Globus pallidus (tissue), 1 donor: ENCODE measurements at regions not wholly inside any gene's neighbourhood (a gene's known extent, or its start where the extent isn't known, plus 50 kb on each side); places are given as distances from the start of the nearest gene placed in this dataset.
"Not testable (repeated sequence)": the region's sequence is repeated elsewhere in the genome, so short reads cannot be mapped to it uniquely, and the experiment has no call there.

Experiments
- DNase-seq: peaks from one replicate; pipeline ENCODE4 v3.0.0-alpha.2; 2015; ENCODE audit warnings: low spot score

DNA sequence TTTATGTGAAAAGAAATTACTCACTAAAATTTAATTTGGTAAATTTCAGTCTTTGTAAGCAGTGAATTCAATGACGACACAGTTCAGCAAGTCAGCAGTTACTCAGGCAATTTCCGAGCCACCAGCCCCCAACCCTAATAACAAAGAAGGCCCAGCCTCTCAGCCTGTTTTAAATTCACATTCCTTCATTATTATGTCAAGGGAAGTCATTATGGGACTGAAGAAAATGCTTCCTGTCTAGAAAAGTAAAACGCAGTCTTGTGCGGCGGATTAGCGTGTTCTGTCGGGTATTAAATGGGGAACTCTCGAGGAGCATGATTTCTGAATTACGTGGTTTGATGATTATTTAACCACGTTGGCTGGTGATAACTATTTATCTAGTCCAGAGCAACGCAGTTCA lies 177.6 kb downstream of the AIPL1 start:
- DNase-seq, result no peak

DNA sequence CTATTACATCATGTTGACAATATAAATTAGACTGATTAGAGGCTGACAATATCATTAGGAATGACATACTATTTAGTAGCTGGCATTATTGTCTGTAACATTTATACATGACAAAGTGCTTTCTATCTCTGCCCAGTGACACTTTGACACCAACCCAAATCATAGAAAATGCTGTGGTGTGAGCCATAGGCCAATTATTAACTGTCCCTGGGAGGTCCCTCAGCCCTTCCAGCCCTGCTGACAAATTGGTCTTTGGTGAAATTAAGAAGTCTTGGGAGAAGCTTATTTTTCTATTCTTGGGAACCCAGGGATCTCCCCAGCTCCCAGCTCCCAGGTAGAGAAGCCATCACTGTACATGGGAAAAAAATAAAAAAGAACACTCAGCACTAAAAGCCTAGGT lies 179.6 kb downstream of the AIPL1 start:
- no peak for DNase-seq

DNA sequence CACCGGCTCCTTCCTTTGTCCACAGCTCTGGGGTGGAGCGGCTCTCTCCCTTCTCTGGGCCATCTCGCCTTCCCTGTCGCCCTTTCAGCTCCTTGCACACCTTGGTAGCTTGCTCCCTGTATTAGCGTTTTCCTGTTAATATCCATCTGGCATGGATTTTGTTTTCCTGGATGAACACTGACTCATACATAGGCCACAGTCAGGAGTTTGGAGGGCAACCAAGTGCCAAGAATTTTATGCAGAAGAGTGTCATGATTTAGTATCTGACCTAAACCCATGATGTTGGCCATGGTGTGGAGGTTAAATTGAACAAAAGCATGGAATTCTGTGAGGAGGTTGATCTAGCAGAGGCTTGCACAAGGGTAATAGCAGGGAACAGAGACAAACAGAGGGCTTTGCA lies 180.9 kb downstream of the AIPL1 start:
- no peak for DNase-seq

DNA sequence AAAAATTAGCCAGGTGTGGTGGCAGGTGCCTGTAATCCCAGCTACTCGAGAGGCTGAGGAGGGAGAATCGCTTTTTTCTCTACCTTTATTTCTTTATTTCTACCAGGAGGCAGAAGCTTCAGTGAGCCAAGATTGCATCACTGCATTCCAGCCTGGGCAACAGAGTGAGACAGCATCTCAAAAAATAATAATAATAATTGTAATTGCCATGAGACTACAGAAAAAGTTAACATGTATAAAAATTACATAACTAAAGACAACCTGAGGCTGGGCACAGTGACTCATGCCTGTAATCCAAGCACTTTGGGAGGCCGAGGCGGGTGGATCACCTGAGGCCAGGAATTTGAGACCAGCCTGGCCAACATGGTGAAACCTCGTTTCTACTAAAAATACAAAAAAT lies 181.5 kb downstream of the WSCD1 start:
- DNase-seq, result not testable (repeated sequence)

DNA sequence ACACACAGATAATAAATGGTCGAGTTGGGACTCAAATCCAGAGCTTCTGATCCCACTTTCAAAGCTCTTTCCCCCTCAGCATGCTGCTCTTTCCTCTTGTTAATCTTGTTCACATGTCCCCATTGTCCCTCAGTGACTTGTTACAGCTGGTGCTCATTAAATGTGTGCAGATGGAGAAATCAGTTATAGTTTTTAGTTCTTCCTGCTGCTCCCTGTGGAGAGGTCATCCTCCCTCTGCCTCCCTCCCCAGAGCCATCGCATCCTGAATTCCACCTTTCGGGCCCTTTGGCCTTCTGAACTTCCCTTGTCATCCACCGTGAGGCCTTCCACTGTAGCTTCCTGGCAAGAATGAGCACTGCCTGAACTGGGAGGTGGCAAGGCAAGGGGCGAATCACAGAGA lies 179.6 kb downstream of the WSCD1 start:
- DNase-seq, result no peak

DNA sequence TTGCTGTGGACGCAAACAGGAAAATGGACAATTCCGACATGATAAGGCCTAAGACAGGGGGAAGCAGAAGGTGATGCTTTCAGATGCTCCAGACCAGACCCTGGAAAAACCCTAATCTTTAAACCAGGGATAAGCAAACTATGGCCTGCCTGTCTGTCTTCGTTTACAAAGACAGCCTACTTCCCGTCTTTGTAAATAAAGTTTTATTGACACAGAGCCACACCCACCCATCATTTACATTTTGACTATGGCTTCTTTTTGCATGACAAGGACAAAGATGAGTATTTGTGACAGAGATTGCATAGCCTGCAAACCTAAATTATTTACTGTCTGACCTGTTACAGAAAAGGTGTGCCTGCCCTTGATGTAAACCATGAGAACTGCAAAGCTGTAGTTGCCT lies 177.9 kb downstream of the WSCD1 start:
- no peak for DNase-seq

DNA sequence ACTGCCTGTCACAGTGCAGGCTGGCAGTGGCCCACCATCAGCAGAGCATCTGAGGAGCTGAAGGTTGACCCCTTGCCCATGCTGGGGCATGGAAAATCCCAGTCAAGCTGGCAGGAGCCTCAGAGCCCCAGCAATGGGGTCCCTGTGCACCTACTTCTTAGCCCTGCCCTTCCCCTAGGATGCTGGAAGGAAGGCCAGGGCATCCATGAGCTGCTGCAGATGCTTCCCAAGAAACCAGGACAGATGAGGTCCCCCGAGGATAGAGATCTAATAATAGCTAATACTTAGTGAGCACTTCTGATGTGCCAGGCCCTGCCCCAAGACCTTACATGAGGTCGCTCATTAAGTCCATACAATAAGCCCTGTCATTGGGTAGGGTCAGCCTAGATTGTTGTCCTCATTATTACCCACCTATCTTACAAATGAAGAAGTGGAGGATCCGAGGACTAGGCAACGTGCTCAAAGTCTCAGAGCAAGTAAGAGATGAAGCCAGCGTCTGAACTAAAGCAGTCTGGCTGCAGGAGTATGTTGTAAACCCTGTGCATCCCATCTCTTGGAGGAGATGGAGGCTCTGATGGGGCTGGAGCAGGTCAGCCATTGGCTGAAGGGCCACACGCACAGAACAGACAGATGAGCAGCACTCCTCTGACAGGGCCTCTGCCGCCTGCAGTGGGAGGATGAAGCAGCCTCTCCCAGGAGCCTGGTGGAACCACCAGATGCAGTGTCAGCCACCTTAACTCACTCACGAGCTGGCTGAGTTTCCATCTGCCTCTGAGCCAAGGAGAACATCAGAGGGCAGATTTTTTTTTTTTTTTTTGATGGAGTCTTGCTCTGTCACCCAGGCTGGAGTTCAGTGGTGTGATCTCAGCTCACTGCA lies 175.4 kb downstream of the WSCD1 start:
- DNase-seq, result no peak

DNA sequence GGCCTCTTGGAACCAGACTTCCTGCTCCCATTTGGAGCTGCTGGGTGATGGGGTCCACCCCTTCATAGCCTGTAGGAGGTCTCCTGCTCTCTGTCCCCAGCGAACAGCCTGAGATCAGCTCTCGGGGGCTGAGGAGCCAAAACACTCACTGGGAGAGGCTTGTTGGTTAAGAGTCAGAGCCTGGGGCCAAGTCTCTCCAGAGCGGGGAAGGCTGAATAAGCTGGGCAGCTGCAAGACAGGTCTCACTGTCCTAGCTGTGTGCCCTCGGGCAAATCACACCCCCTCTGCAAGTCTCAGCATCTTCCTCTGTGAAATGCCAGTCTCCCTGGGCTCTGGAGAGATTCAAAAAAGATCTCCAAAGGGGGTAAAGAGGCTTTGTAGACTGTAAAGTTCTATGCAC lies 174.6 kb downstream of the WSCD1 start:
- DNase-seq, result no peak

DNA sequence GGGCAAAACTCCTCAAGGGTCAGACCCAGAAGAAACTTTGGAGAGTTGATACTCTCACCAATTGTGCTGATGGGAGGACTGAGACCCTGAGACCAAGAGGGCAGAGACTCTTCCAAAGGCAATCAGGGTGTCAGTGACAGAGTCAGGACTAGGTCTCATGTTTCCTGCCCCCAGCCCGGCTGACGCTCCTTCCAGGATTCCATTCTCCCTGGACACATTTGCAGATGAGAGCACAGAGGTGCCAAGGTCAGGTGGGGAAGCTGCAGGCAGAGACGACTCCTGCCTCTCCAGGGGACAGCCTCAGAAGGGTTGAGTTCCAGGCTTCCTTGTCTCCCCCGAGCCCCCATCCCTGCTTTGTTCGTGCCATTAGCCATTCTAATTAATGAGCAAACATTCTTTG lies 174.1 kb downstream of the WSCD1 start:
- DNase-seq, result no peak

DNA sequence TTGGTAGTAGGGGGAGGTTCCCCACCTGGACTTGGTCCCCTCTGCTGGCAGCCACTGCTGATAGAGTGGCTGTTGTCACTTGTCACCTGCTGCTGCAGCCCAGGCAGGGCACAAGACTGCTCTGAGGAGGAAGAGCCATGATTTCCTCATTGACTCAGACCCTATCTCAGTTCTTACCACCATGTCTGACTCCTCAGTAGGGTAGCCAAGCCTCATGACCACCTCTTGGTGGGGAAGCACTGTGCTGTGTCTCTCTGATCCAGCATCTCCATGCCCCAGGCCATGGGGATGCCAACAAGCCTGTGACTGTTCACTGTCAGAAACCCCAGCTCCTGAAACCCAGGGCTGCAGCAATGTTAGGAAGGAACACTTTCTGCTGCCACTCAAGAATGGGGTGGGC lies 173.0 kb downstream of the WSCD1 start:
- no peak for DNase-seq

DNA sequence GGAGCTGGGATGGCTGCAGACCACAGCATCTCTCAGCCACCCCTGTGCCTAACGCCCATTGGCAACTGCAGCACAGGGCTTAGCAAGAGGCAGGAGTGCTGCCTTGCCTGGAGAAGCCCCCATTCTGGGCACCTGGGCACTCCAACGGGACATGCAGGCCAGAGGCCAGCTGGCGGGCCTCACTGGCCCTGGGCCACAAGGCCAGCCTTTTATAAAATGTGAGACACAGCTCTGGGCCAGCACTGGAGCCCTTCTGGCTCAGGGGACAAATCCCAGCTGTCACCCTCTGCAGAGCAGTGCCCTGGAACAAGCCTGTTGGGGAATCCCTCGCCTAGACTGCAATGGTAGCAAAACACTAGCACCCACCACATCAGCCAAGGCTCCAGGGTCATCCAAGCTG lies 171.8 kb downstream of the WSCD1 start:
- DNase-seq, result peak; percentile 16

DNA sequence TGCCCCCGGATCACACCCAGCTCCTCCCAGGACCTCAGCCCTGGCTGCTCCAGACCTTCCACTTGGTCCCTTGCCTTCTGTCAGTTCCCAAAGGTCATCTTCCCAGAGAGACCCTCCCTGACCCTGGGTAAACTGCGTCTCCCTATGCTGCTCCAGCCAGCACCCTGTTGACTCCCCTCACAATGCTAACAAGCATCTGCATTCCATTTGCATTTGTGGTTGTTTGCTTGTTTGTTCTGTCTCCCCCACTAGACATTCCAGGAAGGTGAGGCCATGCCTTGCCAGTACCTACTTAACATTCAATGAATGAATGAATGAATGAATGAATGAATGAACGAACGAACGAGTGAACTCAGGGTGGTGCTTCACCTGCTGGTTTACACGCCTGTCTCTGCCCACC lies 171.2 kb downstream of the WSCD1 start:
- no peak for DNase-seq

DNA sequence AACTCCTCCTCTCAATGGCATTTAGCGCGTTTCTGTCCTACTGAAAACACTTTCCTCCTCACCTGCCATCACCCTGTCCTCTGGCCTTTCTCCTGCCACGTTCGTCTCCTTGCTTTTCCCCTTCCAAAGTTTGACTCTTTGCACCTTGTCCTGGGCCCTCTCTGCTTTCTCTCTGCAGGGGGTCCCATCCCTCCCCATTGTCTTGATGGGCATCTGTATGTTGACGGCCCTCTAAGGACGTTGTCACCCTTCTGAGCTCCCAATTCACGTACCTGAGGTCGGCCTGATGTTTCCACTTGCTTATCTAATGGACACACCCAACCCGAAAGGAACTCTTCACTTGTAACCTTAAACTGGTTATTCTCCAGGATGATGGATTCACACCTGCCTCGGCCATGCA lies 170.4 kb downstream of the WSCD1 start:
- no peak for DNase-seq

DNA sequence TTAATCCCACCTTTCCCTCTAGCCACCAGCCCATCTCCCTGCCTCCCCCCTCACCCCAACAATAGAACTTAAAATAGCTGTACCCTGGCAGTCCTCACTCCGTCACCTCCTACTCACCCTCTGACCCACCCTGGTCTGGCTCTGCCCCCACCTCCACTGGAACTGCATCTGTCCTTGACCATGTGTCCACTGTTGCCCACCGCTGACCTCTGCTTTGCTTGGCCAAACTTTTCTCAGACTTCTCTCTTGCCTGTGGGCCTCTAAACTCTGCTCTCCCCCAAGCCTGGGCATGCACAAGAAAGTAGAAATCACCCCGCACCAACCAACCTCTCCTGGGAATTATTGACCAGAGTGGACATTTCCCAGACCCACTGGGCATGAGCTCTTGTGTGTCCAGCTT lies 169.8 kb downstream of the WSCD1 start:
- no peak for DNase-seq

DNA sequence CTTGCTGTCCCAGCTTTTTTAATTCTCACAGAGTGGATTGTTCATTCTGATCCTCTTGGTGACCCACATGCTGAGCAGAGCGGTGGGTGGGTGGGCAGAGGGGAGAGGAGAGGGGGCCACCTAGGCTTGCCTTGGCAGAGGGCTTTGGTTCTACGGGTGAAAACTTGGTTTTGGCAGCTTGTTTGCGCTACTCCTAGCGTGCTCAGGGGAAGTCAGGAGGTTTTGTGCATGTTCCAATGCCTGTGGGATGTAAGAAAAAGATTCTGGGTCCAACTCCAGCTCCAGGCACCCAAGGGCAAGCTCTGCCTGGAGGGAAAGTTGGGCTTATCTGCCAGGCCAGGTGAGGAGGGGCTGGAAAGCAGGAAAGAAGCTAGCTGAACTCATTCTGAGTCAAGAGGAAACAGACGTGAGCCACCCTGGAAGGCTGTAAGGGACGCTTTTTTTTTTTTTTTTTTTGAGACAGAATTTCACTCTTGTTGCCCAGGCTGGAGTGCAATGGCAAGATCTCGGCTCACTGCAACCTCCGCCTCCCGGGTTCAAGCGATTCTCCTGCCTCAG lies 169.1 kb downstream of the WSCD1 start:
- DNase-seq, result peak; percentile 26

DNA sequence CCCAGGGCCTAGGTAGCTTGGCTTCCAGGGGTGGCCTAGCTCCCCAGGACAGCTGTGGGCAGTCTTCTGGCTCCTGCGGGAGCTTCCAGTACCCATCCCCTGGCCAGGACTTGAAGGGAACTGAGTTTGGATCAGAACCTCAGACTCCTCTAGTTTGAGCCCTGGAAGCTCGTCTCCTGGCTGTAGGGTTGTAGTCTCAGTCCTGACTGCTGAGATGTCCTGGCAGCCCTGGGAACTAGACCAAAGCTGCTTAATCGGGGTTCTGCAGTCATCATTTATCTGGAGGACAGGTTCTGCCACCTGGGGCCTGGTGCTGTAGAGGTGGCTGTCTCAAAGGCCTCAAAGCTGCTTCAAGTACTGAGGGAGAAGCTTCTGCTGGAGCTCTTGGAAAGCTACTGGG lies 163.7 kb downstream of the WSCD1 start:
- DNase-seq, result no peak

DNA sequence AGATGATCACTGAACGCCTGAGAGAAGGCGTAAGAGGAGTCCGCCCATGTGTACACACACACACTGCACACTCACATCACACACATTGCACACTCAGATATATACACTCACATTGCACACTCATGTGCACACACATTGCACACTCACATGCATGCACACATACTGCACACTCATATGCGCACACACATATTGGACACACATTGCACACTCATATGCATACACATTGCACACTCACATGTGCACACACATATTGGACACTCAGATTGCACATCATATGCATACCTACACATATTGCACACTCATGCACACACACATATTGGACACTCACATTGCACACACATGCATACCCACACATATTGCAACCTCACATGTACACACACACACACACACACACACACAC lies 163.2 kb downstream of the WSCD1 start:
- DNase-seq, result no peak

DNA sequence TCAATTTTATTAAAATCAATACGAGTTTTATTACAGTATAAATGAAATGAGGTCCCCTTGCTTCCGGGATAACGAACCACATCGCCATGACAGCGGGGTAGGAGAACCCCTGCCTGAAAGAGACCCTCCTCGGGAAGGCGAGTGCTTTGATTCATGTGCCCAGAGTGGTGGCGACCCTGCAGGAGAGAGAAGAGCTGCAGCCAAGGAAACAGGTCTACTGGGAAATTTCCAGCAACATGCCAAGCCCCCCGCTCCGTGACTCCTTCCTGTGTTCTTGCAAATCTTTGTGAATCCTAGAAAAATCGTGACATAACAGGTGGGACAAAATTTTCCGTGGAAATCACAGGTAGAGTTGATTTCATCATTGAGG lies 162.5 kb downstream of the WSCD1 start:
- no peak for DNase-seq

DNA sequence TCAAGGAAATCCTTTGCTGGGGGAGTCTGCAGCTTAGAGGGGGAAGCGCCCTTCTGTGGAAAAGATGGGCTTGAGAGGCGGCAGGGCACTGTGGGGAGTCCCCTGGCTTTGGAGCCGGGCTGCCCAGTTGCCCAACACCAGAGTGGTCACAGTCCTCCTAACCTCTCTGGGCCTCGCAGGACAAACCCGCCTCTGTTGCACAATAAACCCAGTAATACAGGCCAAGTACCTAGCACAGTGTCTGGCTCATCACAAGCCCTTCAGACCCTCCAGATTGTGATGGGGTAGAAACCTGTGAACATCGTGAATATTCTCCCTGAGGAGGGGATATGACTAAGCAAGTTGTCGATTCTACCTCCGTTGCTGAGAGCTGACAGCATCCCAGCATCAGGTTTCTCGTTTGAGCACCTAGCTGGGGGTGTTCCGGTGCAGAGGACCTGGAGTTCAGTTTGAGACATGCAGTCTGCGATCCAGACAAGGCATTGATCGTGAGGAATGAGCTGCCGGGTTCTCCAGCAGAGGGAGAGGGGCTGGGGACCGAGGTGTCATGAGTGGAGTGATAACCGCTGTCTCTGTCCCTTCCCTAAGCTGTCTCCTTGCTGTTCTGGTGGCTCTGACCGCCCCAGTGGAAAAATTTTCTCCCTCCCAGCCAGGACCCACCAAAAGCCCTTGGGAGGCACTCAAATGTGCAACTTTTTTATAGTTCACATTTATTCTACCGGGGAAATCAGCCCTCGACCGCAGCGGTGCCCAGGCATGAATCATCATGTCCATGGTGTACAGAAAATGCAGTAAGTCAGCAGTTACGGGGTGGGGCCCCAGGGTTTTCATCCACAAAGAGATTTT lies 161.9 kb downstream of the WSCD1 start:
- DNase-seq, result no peak

DNA sequence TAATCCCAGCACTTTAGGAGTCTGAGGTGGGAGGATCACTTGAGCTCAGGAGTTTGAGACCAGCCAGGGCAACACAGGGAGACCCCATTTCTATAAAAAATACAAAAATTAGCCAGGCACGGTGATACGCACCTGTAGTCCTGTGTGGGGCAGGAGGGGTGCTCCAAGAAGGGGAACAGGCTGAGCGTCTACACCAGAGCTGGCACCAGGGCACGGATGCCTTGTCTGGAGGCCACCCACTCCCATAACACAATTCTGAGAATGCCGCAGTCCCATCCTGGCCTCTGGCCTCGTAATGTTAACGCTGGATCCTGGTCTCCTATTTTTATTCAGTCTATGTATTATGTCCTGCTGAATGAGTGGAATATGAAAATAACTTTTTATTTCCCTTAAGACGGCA lies 161.3 kb downstream of the WSCD1 start:
- no peak for DNase-seq

DNA sequence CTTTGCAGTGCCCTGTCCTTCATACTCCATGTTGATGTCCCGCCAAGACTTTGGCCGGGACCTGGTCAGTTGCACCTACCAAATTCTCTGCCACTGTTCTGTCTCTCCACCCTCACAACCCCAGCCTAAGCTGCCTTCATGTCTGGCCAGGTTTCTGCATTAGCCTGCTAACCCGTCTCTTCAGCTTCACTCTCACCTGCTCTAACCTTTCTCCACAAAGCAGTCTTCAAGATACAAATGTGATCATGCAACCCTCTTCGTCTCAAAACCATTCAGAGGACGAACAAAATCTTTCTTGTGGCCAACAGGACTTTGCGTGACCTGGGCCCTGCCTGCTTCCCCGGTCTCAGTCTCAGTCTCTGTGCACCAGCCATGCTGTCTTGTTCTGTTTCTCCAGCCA lies 148.2 kb downstream of the WSCD1 start:
- no peak for DNase-seq

DNA sequence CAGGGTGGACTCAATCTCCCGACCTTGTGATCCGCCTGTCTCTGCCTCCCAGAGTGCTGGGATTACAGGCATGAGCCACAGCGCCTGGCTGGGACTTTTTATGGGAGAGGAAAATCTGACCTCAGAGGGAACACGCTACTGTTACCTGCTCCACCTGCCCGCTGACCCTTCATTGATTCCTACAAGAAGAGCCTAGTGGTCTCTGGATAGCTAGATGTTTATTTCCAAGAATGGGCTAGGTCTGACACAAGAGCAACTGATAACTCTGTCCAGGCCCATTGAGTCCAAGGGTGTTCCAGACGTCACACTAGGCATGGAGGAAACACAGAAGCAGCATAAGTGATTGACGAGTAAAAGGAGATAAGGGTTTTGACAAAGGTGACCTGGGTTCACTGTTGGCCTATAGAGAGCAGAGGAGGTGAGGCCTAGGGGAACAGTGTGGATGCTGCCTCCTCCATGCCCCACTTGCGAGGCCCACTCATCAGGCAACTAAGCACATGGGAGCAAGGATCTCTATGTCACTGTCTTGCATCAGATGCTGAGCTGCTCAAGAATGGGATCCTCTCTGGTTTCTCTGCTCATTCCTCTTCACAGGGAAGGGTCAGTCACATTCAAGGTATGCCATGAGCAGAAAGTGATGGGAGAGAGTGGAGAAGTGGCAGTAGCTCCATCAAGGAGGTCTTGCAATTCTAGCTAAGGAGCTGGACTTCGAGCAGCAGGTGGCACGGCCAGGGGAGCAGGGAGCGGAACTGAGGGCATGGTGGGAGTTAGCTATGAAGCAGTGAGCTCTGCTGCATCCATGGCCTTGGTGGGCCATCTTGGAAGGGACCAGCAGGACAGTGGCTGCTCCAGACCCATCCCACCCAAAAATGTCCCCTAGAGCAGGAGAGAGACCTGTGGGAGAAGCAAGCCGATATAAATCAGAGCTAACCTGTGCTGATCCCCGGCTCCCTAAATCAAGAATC lies 145.2 kb downstream of the WSCD1 start:
- DNase-seq, result no peak
